ENCODE measurements at regions not wholly inside any gene's neighbourhood (a gene's known extent, or its start where the extent isn't known, plus 50 kb on each side); places are given as distances from the start of the nearest gene placed in this dataset.

DNA sequence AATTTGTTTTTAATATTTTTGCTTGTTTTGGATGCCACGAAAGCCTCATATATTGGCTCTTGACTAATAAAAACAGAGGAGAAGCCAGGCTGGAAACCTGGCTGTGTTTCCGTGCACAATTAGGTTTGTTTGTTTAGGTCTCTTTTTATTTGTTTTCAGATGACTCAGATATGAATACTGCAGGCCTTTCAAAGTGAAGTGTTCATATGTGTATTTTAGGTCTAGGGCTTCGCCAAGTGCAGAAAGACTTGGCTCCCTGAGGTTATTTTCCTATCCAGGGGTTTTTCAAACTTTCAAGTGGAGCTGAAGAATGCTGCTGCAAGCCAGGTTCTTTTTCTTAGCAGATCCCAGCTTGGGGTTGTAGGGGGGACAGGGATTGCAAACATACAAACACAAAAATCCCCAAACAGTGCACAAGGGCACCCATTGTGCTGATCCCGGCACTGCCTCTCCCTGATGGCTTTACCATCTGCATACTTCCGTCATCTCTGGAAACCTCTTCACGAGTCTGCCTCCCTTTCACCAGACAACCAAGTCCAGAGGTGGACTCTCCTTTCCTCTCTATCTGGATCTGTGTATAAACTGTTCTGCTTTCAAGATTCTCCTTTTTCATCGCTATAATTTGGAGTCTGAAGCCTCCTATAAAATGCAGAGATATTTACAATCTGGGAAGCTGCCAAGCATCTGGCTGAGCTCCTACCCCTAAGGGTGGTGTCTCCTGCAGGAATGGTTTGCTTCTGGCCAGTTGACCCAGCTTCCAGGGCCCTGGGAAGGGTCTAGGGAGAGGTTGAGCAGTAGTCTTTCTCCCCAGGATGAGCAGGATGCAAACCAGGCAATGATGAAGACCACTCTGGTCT, 108.6 kb downstream of the SMIM20 start:
- Mint-ChIP-seq H3K4me1 (peaks cover 19% of the 10 kb centered on the region), H3K36me3 (ENCODE audit: low read depth) (no peaks in the 10 kb centered on the region), H3K4me3 (no peak overlapping the region), H3K27me3 (peaks cover 2% of the 10 kb centered on the region), H3K9me3 (peaks cover 3% of the 10 kb centered on the region), H3K27ac (no peak overlapping the region)
- no peak for DNase-seq
- CTCF ChIA-PET = interaction anchor here (0.7 to 1.2 kb wide), 2 partner anchors 35 to 100 kb away, joined by 3 read pairs; no protein-coding TSS in a partner anchor
- POLR2A ChIA-PET = interaction anchor here (1.0 kb wide), 1 partner anchor 52 kb away, joined by 3 read pairs; no protein-coding TSS in a partner anchor

DNA sequence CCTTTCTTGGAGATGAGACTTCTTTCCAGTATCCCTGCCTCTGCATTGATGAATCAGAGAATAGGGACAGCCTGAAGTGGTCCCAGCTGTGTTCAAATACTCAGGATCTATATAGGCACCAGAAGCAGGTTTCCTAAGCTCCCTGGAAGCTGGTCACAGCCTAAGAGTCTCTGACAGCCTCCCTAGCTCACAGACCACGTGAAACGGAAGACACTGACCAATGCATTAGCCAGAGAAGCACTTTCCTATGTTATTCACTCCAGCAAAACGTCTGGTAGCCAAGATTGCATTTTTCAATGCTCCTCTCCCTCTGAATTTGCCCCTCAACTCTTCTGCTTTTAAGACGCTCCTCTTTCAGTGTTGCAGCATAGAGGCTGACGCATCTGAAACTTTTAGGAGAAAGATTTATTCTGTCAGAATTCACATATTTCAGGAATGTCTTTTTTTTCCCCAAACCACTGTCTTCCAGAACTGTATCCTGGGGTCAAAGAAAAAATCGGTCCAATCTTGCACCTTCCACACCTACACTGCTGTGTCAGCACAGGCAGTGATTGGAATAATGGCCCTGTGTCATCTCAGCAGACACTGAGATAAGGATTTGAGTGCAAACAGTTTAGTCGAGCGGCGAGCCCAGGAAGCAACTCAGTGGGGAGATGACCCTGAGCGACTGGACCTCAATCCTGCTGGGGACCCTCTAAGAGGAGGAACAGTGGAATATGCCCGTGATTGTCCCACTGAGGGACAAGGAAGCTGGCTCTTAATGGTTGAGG, 109.4 kb downstream of the SMIM20 start:
- H3K27ac Mint-ChIP-seq = no peak overlapping the region
- CTCF ChIA-PET = no interaction called here
- H3K4me1 Mint-ChIP-seq = peaks cover 19% of the 10 kb centered on the region
- no peaks in the 10 kb centered on the region for H3K36me3 Mint-ChIP-seq (ENCODE audit: low read depth)
- no peak for DNase-seq
- H3K9me3 Mint-ChIP-seq = no peaks in the 10 kb centered on the region
- H3K27me3 Mint-ChIP-seq = peaks cover 2% of the 10 kb centered on the region
- POLR2A ChIA-PET = interaction anchor here (1.0 kb wide), 1 partner anchor 52 kb away, joined by 3 read pairs; no protein-coding TSS in a partner anchor
- H3K4me3 Mint-ChIP-seq = no peak overlapping the region

DNA sequence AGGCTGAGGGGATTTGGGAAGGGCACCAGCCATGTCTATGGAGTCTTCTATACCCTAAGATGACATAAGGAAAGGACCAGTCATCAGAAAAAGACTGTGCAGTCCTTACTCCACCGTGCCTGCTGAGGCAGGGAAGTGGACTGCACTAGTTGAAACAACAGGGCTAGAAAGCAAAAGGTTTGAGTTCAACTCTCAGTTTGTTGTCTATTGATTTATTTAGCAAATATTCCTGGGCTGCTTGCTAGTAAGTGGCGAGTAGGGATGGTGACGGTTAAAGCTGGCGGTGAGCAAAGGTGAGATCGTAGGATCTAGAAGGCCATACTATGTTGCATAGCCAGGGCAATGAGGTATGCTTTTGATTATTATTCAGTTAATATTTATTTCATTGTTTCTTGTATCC, 110.1 kb downstream of the SMIM20 start:
- DNase-seq = no peak
- POLR2A ChIA-PET = no interaction called here
- CTCF ChIA-PET = no interaction called here
- Mint-ChIP-seq H3K27ac (no peak overlapping the region), H3K36me3 (ENCODE audit: low read depth) (no peaks in the 10 kb centered on the region), H3K4me1 (peaks cover 22% of the 10 kb centered on the region), H3K9me3 (no peaks in the 10 kb centered on the region), H3K27me3 (peaks cover 2% of the 10 kb centered on the region), H3K4me3 (no peak overlapping the region)

DNA sequence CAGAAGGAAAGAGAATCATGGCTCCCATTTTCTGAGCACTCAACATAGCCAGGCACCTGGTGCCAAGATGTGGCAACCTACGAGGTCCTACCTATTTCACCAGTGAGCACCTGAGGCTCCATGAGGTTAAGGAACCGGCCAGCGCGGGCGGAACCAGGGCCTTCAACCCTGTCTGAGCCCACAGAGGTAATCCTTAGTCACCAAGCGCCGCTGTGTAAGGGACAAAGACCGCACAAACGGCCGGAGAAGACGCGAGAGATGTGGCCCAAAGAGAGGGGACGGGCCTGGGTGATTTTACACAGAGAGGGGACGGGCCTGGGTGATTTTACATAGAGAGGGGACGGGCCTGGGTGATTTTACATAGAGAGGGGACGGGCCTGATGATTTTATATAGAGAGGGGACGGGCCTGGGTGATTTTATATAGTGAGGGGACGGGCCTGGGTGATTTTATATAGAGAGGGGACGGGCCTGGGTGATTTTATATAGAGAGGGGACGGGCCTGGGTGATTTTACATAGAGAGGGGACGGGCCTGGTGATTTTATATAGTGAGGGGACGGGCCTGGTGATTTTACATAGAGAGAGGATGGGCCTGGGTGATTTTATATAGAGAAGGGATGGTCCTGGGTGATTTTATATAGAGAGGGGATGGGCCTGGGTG, 114.2 kb downstream of the SMIM20 start:
- ChIA-PET POLR2A (no interaction called here), CTCF (interaction anchor here (0.7 to 3.1 kb wide), 7 partner anchors 40 to 381 kb away, joined by 3 to 28 read pairs (median 3); no protein-coding TSS in a partner anchor)
- Mint-ChIP-seq H3K4me1 (peaks cover 16% of the 10 kb centered on the region), H3K9me3 (no peaks in the 10 kb centered on the region), H3K27ac (no peak overlapping the region), H3K4me3 (no peak overlapping the region), H3K27me3 (peaks cover 2% of the 10 kb centered on the region), H3K36me3 (ENCODE audit: low read depth) (no peaks in the 10 kb centered on the region)
- DNase-seq = no peak

DNA sequence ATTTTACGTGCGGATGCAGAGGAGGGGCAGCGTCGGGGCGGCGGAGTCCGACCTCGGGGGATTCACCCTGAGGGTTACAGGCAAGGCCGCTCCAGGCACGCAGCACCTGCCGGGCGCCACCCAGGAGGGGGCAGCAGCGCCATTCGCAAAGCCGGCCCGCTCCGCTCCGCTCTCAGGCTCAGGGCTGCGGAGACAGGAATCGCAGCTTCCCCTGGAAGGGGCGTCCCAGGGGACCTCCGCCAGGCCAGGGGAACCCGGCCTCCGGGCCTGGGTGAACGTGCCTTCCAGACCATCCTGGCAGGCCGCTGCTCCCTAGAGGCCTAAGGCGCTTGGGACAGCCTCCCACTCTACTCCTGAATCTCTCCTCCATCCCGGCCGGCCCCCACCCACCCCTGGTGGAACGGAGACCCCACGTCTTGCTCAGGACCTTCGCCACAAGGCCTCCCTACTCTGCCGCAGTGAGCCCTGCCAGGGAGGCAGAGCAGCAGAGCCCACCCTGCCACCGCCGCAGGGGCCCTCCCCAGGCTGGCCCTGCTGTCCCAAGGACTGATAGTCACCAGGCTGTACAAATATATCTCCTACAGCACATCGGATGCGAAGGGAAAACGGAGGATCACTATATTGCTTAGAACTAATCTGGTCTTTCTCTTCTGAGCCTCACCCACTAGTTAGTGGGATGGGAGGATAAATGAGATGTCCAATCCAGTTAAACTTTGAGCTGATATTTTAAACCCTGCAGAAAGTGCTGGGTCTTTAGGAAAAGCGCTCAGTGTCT, 115.0 kb downstream of the SMIM20 start:
- Mint-ChIP-seq H3K4me1 (peaks cover 16% of the 10 kb centered on the region), H3K27me3 (no peaks in the 10 kb centered on the region), H3K4me3 (no peak overlapping the region), H3K36me3 (ENCODE audit: low read depth) (no peaks in the 10 kb centered on the region), H3K27ac (no peak overlapping the region), H3K9me3 (no peaks in the 10 kb centered on the region)
- POLR2A ChIA-PET = interaction anchor here (1.2 kb wide), 1 partner anchor 291 kb away, joined by 3 read pairs; no protein-coding TSS in a partner anchor
- CTCF ChIA-PET = interaction anchor here (0.6 to 3.1 kb wide), 8 partner anchors 27 to 381 kb away, joined by 3 to 28 read pairs (median 4); no protein-coding TSS in a partner anchor
- peak; percentile 76 for DNase-seq

DNA sequence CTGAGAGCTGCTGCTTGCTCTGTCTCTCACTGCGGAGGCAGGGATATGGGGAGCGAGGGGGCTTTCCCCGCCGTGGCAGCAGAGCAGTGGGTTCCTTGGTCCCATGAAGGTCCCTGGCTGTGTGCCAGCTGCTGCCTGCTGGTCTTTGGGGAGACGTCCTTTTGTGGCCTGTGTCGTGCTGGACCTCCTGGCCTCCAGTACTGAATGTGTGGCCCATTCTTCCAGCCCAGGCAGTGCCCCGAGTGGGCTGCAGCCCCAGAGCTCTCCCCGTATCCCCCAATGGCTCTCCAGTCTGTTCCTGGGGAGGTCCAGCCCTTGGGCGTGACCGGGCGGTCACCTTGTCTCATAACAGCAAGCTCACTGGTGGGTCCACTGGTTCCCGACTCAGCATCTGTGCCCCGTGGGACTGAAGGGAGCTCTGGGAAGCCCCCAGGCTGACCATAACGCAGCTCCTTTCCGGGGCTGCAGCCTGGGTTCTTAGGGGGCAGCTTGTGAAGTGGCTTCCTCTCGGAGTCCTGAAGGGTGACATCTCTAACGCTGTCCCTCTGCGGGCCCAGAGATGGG, 115.6 kb downstream of the SMIM20 start:
- H3K4me1 Mint-ChIP-seq = peaks cover 22% of the 10 kb centered on the region
- H3K9me3 Mint-ChIP-seq = no peaks in the 10 kb centered on the region
- no peak for DNase-seq
- CTCF ChIA-PET = interaction anchor here (0.6 to 3.1 kb wide), 10 partner anchors 26 to 380 kb away, joined by 3 to 28 read pairs (median 4); no protein-coding TSS in a partner anchor
- POLR2A ChIA-PET = interaction anchor here (1.2 kb wide), 1 partner anchor 290 kb away, joined by 3 read pairs; no protein-coding TSS in a partner anchor
- no peaks in the 10 kb centered on the region for H3K36me3 Mint-ChIP-seq (ENCODE audit: low read depth)
- H3K27me3 Mint-ChIP-seq = no peaks in the 10 kb centered on the region
- no peak overlapping the region for H3K27ac Mint-ChIP-seq
- no peak overlapping the region for H3K4me3 Mint-ChIP-seq

DNA sequence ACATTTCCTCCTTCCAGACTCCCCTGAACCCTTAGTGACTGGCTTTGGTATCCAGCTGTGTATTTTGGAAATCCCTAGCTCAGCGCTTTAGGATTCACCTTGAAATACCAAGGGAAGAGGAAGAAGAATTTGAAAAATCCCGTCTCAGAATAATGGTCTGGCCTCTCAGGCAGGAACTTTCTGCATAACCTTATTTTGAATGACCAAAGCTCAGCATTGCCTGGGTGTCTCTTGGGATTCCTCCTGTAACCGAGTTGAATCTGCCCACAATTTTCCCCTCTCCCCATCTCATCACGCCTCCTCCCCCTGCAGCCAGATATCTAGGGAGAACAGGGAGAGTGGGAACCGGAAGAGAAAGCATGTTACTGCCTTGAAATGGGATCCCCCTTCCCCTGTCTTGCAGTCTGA, 116.2 kb downstream of the SMIM20 start:
- Mint-ChIP-seq H3K4me1 (peaks cover 28% of the 10 kb centered on the region), H3K9me3 (no peaks in the 10 kb centered on the region), H3K27ac (no peak overlapping the region), H3K36me3 (ENCODE audit: low read depth) (no peaks in the 10 kb centered on the region), H3K4me3 (no peak overlapping the region), H3K27me3 (no peaks in the 10 kb centered on the region)
- ChIA-PET POLR2A (no interaction called here), CTCF (interaction anchor here (0.8 to 3.1 kb wide), 8 partner anchors 16 to 379 kb away, joined by 3 to 28 read pairs (median 4); no protein-coding TSS in a partner anchor)
- no peak for DNase-seq

DNA sequence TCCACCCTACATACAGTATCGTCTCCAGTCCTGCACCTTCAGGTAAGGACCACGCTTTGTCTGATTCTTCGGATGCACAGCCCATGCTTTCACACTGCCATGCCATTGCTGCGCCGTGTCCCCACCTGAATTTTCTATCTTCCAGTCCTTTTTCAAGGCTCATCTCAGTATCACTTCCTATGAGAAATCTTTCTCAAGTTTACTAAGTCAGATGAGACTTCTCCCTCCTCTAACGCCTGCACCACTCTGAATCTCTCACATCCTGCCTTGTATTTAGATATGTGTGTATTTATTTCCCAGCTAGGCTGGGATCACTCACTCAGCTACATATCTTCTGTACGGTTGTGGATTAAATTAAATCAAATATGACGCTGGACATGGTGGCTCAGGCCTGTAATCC, 116.8 kb downstream of the SMIM20 start:
- Mint-ChIP-seq H3K4me1 (peaks cover 32% of the 10 kb centered on the region), H3K27ac (no peak overlapping the region), H3K9me3 (no peaks in the 10 kb centered on the region), H3K4me3 (no peak overlapping the region), H3K27me3 (no peaks in the 10 kb centered on the region), H3K36me3 (ENCODE audit: low read depth) (no peaks in the 10 kb centered on the region)
- no peak for DNase-seq
- POLR2A ChIA-PET = no interaction called here
- CTCF ChIA-PET = interaction anchor here (0.8 to 3.1 kb wide), 7 partner anchors 16 to 379 kb away, joined by 3 to 28 read pairs (median 4); no protein-coding TSS in a partner anchor

DNA sequence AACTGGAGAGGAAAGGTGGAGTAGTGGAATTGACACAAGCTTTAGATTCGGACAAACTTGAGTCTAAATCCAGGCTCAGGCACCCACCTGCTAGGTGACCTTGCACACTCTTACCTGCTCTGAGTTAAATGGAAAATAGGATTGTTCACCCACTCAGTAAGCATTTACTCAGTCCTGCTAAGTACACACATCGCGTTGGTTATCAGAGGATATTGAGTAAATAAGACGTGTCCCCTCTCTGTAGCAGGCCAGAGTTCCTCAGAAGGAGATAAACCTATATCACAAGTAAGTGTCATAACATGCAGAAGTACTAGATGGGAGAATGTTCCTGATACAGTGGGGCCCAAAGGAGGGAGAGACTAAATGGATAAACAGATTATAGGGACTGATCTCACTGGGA, 117.7 kb downstream of the SMIM20 start:
- CTCF ChIA-PET = interaction anchor here (1.2 kb wide), 1 partner anchor 299 kb away, joined by 4 read pairs; no protein-coding TSS in a partner anchor
- H3K27me3 Mint-ChIP-seq = no peaks in the 10 kb centered on the region

DNA sequence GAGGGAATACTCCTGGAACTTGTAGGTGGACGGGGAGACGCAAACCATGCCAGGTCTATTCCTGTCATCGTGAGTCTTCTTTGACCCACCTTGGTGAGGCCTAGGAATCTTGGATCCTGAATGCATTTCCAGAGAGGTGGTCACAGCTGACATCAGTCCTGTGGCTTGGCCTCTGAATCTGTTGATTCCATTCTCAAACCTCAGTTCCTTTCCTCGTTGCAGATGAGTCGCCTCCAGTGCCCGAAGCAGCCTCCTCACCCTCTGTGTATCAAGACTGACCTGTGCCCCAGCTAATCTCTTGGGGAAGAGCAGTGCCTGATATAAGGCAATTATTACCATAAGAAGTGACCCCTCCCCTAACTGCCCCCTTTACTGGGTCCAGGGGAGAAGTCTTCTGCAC, 118.1 kb downstream of the SMIM20 start:
- CTCF ChIA-PET = interaction anchor here (1.2 kb wide), 1 partner anchor 299 kb away, joined by 4 read pairs; no protein-coding TSS in a partner anchor
- Mint-ChIP-seq H3K4me1 (peaks cover 32% of the 10 kb centered on the region), H3K36me3 (ENCODE audit: low read depth) (no peaks in the 10 kb centered on the region), H3K27ac (no peak overlapping the region), H3K27me3 (no peaks in the 10 kb centered on the region), H3K9me3 (no peaks in the 10 kb centered on the region), H3K4me3 (no peak overlapping the region)
- POLR2A ChIA-PET = no interaction called here
- no peak for DNase-seq

More for the DNA sequence above, 117.7 kb downstream of the SMIM20 start:
- peaks cover 32% of the 10 kb centered on the region for H3K4me1 Mint-ChIP-seq
- POLR2A ChIA-PET = no interaction called here
- no peaks in the 10 kb centered on the region for H3K36me3 Mint-ChIP-seq (ENCODE audit: low read depth)
- no peak for DNase-seq
- H3K27ac Mint-ChIP-seq = no peak overlapping the region
- no peak overlapping the region for H3K4me3 Mint-ChIP-seq
- H3K9me3 Mint-ChIP-seq = no peaks in the 10 kb centered on the region

DNA sequence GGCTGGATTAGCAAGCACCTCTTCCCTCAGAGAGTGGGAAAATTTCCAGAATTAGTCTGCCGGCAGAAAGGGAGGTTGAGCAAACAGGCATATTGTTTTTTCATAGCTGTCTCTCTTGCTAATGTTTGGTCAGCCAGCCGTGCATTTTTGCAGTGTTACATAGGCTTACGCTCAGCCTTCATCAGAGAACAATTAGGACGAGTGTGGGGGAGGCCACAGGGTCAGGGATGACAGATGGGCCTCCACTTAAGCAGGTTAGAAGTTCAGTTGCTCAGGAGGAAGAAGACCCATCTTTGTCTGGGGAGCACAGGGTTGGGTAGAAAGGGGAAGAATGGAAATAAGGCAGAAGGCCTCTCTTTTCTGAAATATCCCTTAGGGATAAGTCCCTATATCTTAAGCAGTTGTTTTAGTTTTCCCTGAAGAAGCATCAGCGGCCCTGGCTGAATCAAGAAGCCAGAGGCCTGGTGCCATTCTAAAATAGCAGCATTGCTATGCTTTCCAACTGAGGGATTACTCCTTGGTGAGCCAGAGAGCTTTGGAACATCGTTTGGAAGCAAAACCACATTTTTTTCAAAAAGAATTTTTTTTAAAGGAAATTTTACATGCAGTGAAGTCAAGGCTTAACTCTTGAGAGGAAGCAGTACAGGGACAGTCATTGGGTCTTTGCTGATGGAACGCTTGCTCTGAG, 118.8 kb downstream of the SMIM20 start:
- peaks cover 32% of the 10 kb centered on the region for H3K4me1 Mint-ChIP-seq
- no peaks in the 10 kb centered on the region for H3K27me3 Mint-ChIP-seq
- no peak overlapping the region for H3K4me3 Mint-ChIP-seq
- no peak for DNase-seq
- ChIA-PET CTCF (no interaction called here), POLR2A (no interaction called here)
- H3K36me3 Mint-ChIP-seq (ENCODE audit: low read depth) = no peaks in the 10 kb centered on the region
- H3K27ac Mint-ChIP-seq = no peak overlapping the region
- H3K9me3 Mint-ChIP-seq = no peaks in the 10 kb centered on the region
